Spinal cord (tissue), 9 donors: ENCODE measurements at regions not wholly inside any gene's neighbourhood (a gene's known extent, or its start where the extent isn't known, plus 50 kb on each side); places are given as distances from the start of the nearest gene placed in this dataset.

Experiments used
- DNase-seq, 6 donors: peaks; one replicate each; pipeline versions ENCODE4 v3.0.0 to v3.0.0-alpha.2; 2013 to 2015; ENCODE audit warnings: low spot score in 6 of 6, low read depth in 4 of 6
- H3K27ac ChIP-seq: one replicate; pipeline ENCODE4 v1.5.1; 2013; ENCODE audit warnings: low read depth, low read length, control low read depth
- H3K27me3 ChIP-seq: one replicate; pipeline ENCODE4 v1.6.1; 2013; ENCODE audit warnings: low read length; ENCODE audit not compliant: control insufficient read depth, insufficient read depth
- H3K36me3 ChIP-seq: one replicate; pipeline ENCODE4 v1.6.1; 2013; ENCODE audit warnings: low read length; ENCODE audit not compliant: control insufficient read depth, insufficient read depth
- H3K4me1 ChIP-seq: one replicate; pipeline ENCODE4 v1.6.1; 2013; ENCODE audit warnings: low read length; ENCODE audit not compliant: control insufficient read depth, insufficient read depth
- H3K4me3 ChIP-seq: one replicate; pipeline ENCODE4 v1.5.1; 2013; ENCODE audit warnings: low read depth, low read length, control low read depth
- H3K9me3 ChIP-seq: one replicate; pipeline ENCODE4 v1.6.1; 2013; ENCODE audit warnings: low read length; ENCODE audit not compliant: control insufficient read depth, insufficient read depth
- WGBS: methylation state at CpG from one replicate; pipeline ENCODE4 v1.1.5; 2013; ENCODE audit warnings: missing lambda C conversion rate; ENCODE audit not compliant: insufficient coverage; 5-methylcytosine and 5-hydroxymethylcytosine counted together
- donor health status: healthy.

DNA sequence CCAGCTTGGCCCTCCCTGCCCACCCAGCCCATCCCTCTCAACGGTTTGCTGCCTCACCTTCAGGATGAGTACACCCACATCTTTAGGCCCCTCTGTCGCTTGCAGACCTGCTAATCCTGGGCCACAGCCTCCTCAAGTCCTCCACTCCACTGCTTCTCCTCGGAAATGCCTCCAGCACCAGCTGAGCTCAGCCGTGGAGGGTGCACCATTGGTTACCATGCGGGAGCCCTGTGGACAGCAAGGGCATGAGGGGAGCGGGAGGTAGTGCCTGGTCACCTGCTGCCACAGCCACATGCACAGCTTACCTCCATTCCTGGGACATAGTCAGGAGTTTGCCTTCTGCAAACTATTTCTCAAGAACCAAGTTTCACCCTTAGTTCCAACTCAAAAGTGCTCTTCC lies 286.3 kb upstream of the ZMIZ1 start:
- no peak overlapping the region for H3K4me3 ChIP-seq
- H3K27me3 ChIP-seq = no peaks in the 10 kb centered on the region
- H3K9me3 ChIP-seq = no peaks in the 10 kb centered on the region
- peaks cover 45% of the 10 kb centered on the region for H3K4me1 ChIP-seq
- 97% methylated on average over 5 of the region's 6 CpGs for WGBS
- H3K36me3 ChIP-seq = no peaks in the 10 kb centered on the region
- no peak overlapping the region for H3K27ac ChIP-seq
- DNase-seq = no peak

DNA sequence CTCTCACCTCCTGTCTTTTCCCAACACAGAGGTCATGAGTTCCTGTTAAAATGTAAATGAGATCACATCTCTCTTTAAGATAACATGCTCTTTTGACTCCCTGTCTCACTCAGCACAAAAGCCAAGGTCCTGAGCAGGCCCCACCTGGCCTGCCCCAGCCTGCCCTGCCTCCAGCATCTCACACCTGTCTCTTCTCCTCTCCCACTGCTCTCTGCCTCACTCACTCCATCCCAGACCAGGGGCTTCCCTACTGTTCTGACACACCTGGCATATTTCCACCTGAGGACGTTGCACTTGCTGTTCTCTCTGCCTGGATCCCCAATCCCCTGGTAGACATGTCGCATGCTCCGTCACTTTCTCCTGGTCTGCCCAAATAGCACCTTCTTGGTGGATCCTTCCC lies 285.0 kb upstream of the ZMIZ1 start:
- WGBS = 95% methylated on average over 3 of the region's 3 CpGs
- Histone ChIP-seq H3K4me3 (no peak overlapping the region), H3K27me3 (no peaks in the 10 kb centered on the region), H3K27ac (no peak overlapping the region), H3K4me1 (peaks cover 32% of the 10 kb centered on the region), H3K36me3 (no peaks in the 10 kb centered on the region), H3K9me3 (no peaks in the 10 kb centered on the region)
- DNase-seq = no peak

DNA sequence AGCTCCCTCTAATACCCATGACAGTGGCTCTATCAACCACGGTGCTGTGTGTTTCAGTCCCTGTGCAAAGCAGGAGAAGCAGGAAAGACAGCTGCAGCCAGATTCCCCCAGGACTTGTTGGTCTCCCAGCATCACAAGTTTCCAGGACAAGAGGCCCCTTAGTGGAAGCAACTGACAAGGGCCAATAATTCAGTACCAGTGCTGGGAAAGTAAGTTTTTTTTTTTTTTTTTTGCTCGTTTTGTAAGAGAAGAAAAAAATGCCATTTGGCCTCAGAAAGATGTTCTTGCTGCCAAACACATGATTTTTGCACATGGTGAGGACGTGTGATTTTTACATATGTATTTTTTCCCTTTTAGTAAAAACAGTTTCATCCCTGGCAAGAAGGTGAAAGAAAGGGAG lies 284.2 kb upstream of the ZMIZ1 start:
- no peak overlapping the region for H3K4me3 ChIP-seq
- WGBS = 11% methylated on average over 1 of the region's 3 CpGs
- peaks cover 26% of the 10 kb centered on the region for H3K4me1 ChIP-seq
- H3K9me3 ChIP-seq = no peaks in the 10 kb centered on the region
- H3K27ac ChIP-seq = peak overlapping the region; percentile 29
- H3K27me3 ChIP-seq = no peaks in the 10 kb centered on the region
- DNase-seq = peak in 2 of 6 donors; percentile 66 to 93
- no peaks in the 10 kb centered on the region for H3K36me3 ChIP-seq

DNA sequence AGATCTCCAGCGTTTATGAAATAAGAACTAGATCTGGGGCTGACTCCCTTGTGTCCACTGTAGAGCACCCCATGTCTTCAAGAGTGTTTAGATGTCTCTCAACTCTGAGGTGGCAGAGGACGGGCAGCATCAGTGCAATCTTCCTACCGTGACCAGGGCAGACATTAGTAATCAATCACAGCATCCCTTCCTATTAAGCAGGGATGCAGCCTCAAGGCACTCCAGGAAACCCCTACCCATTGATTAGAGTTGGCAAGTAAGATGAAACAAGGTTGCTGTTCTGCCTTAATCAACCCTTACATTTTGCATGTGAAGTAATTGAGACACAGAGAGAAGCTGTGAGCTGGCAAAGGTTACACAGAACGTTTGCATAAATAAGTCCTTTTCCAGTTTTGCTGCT lies 283.7 kb upstream of the ZMIZ1 start:
- Histone ChIP-seq H3K9me3 (no peaks in the 10 kb centered on the region), H3K4me3 (no peak overlapping the region), H3K36me3 (no peaks in the 10 kb centered on the region), H3K27me3 (no peaks in the 10 kb centered on the region), H3K27ac (peak overlapping the region; percentile 29), H3K4me1 (peaks cover 26% of the 10 kb centered on the region)
- peak in 2 of 6 donors; percentile 59 to 63 for DNase-seq
- WGBS = no CpG with 5 or more reads among the region's 4 CpGs

DNA sequence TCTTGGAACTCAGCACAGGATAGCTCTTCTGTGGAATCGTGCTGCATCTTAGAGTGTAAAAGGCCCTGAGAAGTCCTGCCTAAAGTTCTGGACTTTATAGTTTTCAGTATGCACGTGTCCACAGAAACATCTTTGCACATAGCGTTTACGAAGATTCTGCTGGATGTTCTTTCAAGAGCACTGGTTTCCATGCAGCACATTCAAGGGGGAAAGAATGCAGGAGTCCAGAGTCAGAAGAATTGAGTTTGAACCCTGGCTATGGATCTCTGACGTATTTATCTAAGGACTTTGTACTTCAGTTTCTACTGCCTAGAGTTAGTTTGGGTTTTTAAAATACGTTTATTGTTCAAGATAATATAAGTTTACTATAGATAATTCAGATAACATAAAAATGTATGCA lies 282.8 kb upstream of the ZMIZ1 start:
- Histone ChIP-seq H3K27ac (peak overlapping the region; percentile 29), H3K27me3 (no peaks in the 10 kb centered on the region), H3K36me3 (no peaks in the 10 kb centered on the region), H3K4me3 (no peak overlapping the region), H3K9me3 (no peaks in the 10 kb centered on the region), H3K4me1 (peaks cover 18% of the 10 kb centered on the region)
- DNase-seq = peak in 2 of 6 donors; percentile 43 to 56
- WGBS = 42% methylated on average over 4 of the region's 6 CpGs

DNA sequence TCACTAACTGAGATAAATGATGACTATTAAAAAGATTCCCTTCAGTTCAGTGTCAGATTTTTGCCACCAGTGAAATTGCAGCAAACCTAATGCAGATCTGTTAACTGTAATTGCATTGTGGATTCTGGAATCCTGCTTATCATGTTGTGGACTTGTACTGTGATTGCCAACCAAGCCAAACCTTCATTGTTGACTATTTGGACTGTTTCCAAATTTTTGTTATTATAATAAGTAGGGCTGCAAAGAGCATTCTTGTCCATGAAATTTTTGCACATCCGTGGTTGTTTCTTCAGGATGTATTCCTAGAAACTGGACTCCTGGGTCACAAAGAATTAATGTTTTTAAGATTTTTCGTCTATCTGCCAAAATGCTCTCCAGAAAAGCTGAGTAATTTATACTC lies 281.6 kb upstream of the ZMIZ1 start:
- peaks cover 15% of the 10 kb centered on the region for H3K4me1 ChIP-seq
- H3K9me3 ChIP-seq = no peaks in the 10 kb centered on the region
- peak in 1 of 6 donors; percentile 35 for DNase-seq
- 60% methylated on average over 1 of the region's 2 CpGs for WGBS
- H3K27me3 ChIP-seq = no peaks in the 10 kb centered on the region
- no peak overlapping the region for H3K4me3 ChIP-seq
- no peak overlapping the region for H3K27ac ChIP-seq
- no peaks in the 10 kb centered on the region for H3K36me3 ChIP-seq

DNA sequence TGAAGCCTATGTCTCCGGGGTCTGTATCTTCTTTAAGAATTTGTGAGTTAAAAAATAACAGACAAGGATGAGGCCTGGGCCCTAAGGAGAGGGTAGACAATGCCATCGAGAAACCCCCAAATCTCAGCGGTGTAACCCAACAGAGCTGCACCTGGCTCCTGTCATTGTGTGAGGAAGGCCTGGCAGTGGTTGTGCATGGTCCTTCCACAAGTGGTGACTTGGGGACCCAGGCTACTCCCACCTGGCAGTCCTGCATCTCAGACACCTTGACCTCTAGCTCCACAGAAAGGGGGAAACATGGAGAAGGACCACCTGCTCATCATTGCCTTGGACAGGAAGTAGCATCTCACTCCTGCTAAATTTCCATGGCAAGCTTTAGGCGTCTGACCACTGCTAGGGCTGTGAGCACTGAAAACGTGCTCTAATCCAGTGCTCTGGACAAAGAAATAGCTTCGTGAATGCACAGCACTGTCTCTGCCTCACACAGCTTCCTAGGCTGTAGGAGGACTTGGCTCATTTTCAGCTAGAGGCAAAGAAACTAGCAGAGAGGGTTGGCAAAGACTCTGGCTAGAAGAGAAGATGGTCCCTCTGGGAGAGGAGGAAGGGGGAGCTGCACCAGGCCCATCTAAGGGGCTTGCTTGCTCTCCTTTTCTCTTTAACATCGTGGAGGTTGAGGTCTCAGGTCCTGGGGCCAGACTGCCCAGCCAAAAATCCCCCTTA lies 273.9 kb upstream of the ZMIZ1 start:
- no peaks in the 10 kb centered on the region for H3K27me3 ChIP-seq
- WGBS = 71% methylated on average over 6 of the region's 7 CpGs

DNA sequence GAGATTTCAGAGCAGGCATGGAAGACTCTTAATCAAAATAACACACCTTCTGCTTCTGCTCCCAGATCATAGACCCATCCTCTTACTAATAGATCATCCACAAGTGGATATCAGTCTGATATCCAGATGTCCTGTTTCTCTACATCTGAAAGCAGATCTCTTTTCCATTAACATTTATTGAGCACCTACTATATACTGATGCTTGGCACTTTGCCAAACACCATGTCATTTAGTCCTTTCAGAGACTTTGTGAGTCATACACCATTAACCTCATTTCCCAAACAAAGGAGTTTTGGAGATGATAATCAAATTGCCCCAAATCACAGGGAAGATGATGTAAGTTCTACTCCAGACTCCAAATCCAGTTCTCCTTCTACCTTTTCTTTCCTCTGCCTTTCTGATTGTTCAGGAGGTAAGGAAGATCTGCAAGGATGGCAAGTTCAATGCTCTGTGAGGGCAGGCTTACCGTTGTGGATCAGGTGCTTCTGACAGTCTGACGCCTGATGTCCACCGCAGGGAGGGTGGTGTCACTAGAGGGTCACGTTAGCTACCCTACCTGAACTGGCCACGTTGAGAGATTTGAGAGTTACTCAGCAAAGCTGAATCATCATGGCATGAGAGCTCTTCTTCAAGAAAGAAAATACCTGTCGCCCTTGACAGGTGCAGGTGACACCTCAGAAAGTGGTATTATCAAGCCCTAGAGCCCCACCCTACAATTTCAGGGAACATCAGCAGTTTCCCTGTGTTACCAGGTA lies 269.6 kb upstream of the ZMIZ1 start:
- Histone ChIP-seq H3K36me3 (no peaks in the 10 kb centered on the region), H3K9me3 (no peaks in the 10 kb centered on the region), H3K4me3 (no peak overlapping the region), H3K4me1 (peaks cover 45% of the 10 kb centered on the region), H3K27ac (no peak overlapping the region), H3K27me3 (no peaks in the 10 kb centered on the region)
- WGBS = 89% methylated on average over 6 of the region's 6 CpGs
- no peak for DNase-seq

More for the DNA sequence above, 273.9 kb upstream of the ZMIZ1 start:
- no peaks in the 10 kb centered on the region for H3K9me3 ChIP-seq
- DNase-seq = peak in 2 of 6 donors; percentile 77 to 78
- H3K36me3 ChIP-seq = no peaks in the 10 kb centered on the region
- H3K4me1 ChIP-seq = peaks cover 15% of the 10 kb centered on the region
- H3K4me3 ChIP-seq = no peak overlapping the region
- no peak overlapping the region for H3K27ac ChIP-seq

DNA sequence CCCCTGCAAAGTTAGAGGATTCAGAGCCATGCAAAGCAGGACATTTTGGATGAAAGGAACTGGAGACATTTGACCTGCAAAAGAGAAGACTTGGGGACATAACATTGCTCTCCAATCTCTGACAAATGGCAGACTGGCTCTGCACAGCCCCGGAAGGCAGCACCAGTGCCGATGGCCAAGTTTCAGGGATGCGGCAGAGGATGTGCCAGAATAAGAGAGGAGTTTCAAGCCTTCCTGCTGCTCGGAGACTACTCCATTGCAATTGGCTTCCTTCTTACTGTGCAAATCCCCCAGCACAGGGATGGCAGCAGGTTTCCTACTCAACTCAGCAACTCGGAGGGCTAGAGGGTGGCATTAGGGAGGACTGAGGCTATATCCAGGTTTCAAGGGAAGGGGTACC lies 268.8 kb upstream of the ZMIZ1 start:
- Histone ChIP-seq H3K9me3 (no peaks in the 10 kb centered on the region), H3K4me1 (peaks cover 44% of the 10 kb centered on the region), H3K27ac (no peak overlapping the region), H3K36me3 (no peaks in the 10 kb centered on the region), H3K27me3 (no peaks in the 10 kb centered on the region), H3K4me3 (no peak overlapping the region)
- WGBS = 67% methylated on average over 4 of the region's 5 CpGs
- DNase-seq = peak in 1 of 6 donors; percentile 60
